ENCODE measurements at regions not wholly inside any gene's neighbourhood (a gene's known extent, or its start where the extent isn't known, plus 50 kb on each side); places are given as distances from the start of the nearest gene placed in this dataset.

DNA sequence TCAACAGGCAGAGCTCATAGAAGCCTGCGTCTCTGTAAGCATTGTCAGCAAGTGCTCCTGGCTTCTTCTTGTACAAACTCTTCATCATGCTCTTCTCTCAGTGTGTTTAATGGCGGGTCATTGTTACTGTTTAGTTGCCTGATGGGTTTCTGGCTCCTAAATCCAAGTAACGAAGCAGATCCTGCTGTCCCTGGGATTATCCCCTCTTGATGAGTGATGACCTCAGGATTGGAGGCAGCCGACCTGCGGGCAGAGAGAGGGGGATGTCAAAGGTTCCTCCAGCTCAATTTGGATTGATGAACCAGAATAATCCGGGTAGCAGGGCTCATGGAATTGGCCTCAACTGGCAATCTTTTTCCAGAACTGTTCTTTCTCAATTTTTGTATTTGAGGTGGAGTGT is 66.1 kb upstream of the BARHL2 start:
- TF ChIP-seq, protein P1, sequence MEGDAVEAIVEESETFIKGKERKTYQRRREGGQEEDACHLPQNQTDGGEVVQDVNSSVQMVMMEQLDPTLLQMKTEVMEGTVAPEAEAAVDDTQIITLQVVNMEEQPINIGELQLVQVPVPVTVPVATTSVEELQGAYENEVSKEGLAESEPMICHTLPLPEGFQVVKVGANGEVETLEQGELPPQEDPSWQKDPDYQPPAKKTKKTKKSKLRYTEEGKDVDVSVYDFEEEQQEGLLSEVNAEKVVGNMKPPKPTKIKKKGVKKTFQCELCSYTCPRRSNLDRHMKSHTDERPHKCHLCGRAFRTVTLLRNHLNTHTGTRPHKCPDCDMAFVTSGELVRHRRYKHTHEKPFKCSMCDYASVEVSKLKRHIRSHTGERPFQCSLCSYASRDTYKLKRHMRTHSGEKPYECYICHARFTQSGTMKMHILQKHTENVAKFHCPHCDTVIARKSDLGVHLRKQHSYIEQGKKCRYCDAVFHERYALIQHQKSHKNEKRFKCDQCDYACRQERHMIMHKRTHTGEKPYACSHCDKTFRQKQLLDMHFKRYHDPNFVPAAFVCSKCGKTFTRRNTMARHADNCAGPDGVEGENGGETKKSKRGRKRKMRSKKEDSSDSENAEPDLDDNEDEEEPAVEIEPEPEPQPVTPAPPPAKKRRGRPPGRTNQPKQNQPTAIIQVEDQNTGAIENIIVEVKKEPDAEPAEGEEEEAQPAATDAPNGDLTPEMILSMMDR (IDR thresholded peaks at IDR 0.05), result no peak
- no peak for TF ChIP-seq ZFX (IDR thresholded peaks at IDR 0.05; ENCODE audit: borderline replicate concordance)

All from 22Rv1 (cell line).